T-cell (primary cell): ENCODE measurements at regions not wholly inside any gene's neighbourhood (a gene's known extent, or its start where the extent isn't known, plus 50 kb on each side); places are given as distances from the start of the nearest gene placed in this dataset.

Experiments used
- ATAC-seq, 4 experiments: fragments of 200-7000 bp in 3 of 4; fragments of 150-1000 bp in 1 of 4; cut with Tn5 transposase; replicated peaks in 1 of 4; 1 replicate in 3 of 4; 2 replicates in 1 of 4; pipeline ENCODE4 v1.10.0; 2021; ENCODE audit warnings: moderate library complexity in 3 of 4, mild to moderate bottlenecking in 2 of 4, moderate number of reproducible peaks in 1 of 4
- CTCF ChIA-PET, 2 donors: fragments of 300-600 bp; sonication (Branson Sonifier 250); formaldehyde crosslinking; loops; one replicate each; lab custom pipeline; 2022; ENCODE audit warnings: antibody characterized with exemption in 2 of 2; lab: Charles Lee
- POLR2A ChIA-PET, 2 donors: fragments of 300-600 bp; sonication (Branson Sonifier 250); formaldehyde crosslinking; loops; one replicate each; lab custom pipeline; 2022; ENCODE audit warnings: antibody characterized with exemption in 2 of 2; lab: Charles Lee
- DNase-seq, 35 experiments: peaks; one replicate each; pipeline versions ENCODE4 v3.0.0 to v3.0.0-alpha.2; 2013 to 2023
- H3K27ac ChIP-seq: one replicate; pipeline ENCODE4 v1.5.1; 2013; ENCODE audit warnings: low read length
- H3K27me3 ChIP-seq, 2 experiments: replicated peaks in 1 of 2; 1 replicate in 1 of 2; 2 replicates in 1 of 2; pipeline versions ENCODE4 v1.6.1 to v1.7.0; 2013; ENCODE audit warnings: low read length in 1 of 2, mixed read lengths in 1 of 2; ENCODE audit not compliant: control insufficient read depth in 2 of 2, insufficient read depth in 2 of 2; ENCODE audit errors: extremely low read depth in 1 of 2
- H3K36me3 ChIP-seq, 2 donors: 1 replicate in 1 of 2; 2 replicates in 1 of 2; pipeline versions ENCODE4 v1.6.1 to v1.7.0; 2013; ENCODE audit warnings: low read length in 1 of 2; ENCODE audit not compliant: control insufficient read depth in 2 of 2, insufficient read depth in 1 of 2; ENCODE audit errors: extremely low read depth in 1 of 2
- H3K4me1 ChIP-seq, 2 experiments: 1 replicate in 1 of 2; 2 replicates in 1 of 2; pipeline versions ENCODE4 v1.6.1 to v1.7.0; 2013; ENCODE audit warnings: low read length in 2 of 2, mixed read lengths in 1 of 2; ENCODE audit not compliant: insufficient read depth in 2 of 2, control insufficient read depth in 1 of 2; ENCODE audit errors: extremely low read depth in 1 of 2
- H3K4me3 ChIP-seq, 2 donors: 1 replicate in 1 of 2; 2 replicates in 1 of 2; pipeline versions ENCODE4 v1.5.1 to v1.7.0; 2013; ENCODE audit warnings: mild to moderate bottlenecking in 2 of 2, low read length in 1 of 2, moderate library complexity in 1 of 2; ENCODE audit not compliant: control insufficient read depth in 1 of 2; ENCODE audit errors: extremely low read depth in 1 of 2
- H3K9me3 ChIP-seq: 2 replicates; pipeline ENCODE4 v1.7.0; 2013
- H3K27ac Mint-ChIP-seq, 2 donors: one replicate each; pipeline ENCODE4 v1.8.0; 2020 to 2021; ENCODE audit warnings: mild to moderate bottlenecking in 2 of 2, mixed read lengths in 2 of 2
- H3K27me3 Mint-ChIP-seq, 2 donors: one replicate each; pipeline ENCODE4 v1.8.0; 2021 to 2022; ENCODE audit warnings: mixed read lengths in 2 of 2
- H3K36me3 Mint-ChIP-seq: one replicate; pipeline ENCODE4 v1.8.0; 2021; ENCODE audit warnings: mixed read lengths
- H3K4me1 Mint-ChIP-seq, 3 donors: one replicate each; pipeline ENCODE4 v1.8.0; 2020 to 2022; ENCODE audit warnings: mixed read lengths in 3 of 3, mild to moderate bottlenecking in 1 of 3
- H3K4me3 Mint-ChIP-seq, 3 donors: one replicate each; pipeline ENCODE4 v1.8.0; 2020 to 2022; ENCODE audit warnings: mild to moderate bottlenecking in 3 of 3, mixed read lengths in 3 of 3, moderate library complexity in 3 of 3
- H3K9me3 Mint-ChIP-seq, 3 donors: one replicate each; pipeline ENCODE4 v1.8.0; 2020 to 2022; ENCODE audit warnings: mixed read lengths in 3 of 3
- WGBS: methylation state at CpG from one replicate; pipeline ENCODE4 v1.1.5; 2013; ENCODE audit warnings: missing lambda C conversion rate; ENCODE audit not compliant: insufficient coverage; 5-methylcytosine and 5-hydroxymethylcytosine counted together

GRCh38 chr21:24727803-24728440, 879.4 kb downstream of the MRPL39 start:
- H3K9me3 Mint-ChIP-seq: no peaks in the 10 kb centered on the region
- no peak overlapping the region for H3K4me3 Mint-ChIP-seq

GRCh38 chr21:24716281-24716918, 890.9 kb downstream of the MRPL39 start:
- POLR2A ChIA-PET: no interaction called here
- CTCF ChIA-PET: interaction anchor here in 1 of 2 donors (0.6 kb wide), 1 partner anchor 1613 kb away, joined by 3 read pairs; no protein-coding TSS in a partner anchor
- no peak for DNase-seq
- H3K9me3 ChIP-seq: no peaks in the 10 kb centered on the region
- no peaks in the 10 kb centered on the region for H3K4me1 ChIP-seq
- H3K4me3 ChIP-seq: no peak overlapping the region
- no peaks in the 10 kb centered on the region for H3K4me1 Mint-ChIP-seq
- H3K4me3 Mint-ChIP-seq: no peak overlapping the region
- no peaks in the 10 kb centered on the region for H3K36me3 Mint-ChIP-seq
- ATAC-seq: no peak
- H3K27me3 ChIP-seq: no peaks in the 10 kb centered on the region
- H3K27me3 Mint-ChIP-seq: no peaks in the 10 kb centered on the region
- H3K27ac ChIP-seq: no peak overlapping the region
- H3K27ac Mint-ChIP-seq: no peak overlapping the region
- WGBS: no CpG with 5 or more reads among the region's 3 CpGs
- H3K9me3 Mint-ChIP-seq: peaks cover 2 to 5% (median 3%) of the 10 kb centered on the region in 3 donors
- no peaks in the 10 kb centered on the region for H3K36me3 ChIP-seq

More at GRCh38 chr21:24727803-24728440, 879.4 kb downstream of the MRPL39 start:
- ChIA-PET CTCF (no interaction called here), POLR2A (no interaction called here)
- no peaks in the 10 kb centered on the region for H3K36me3 Mint-ChIP-seq
- Histone ChIP-seq H3K9me3 (no peaks in the 10 kb centered on the region), H3K27me3 (no peaks in the 10 kb centered on the region), H3K36me3 (no peaks in the 10 kb centered on the region), H3K4me3 (no peak overlapping the region), H3K4me1 (no peaks in the 10 kb centered on the region), H3K27ac (no peak overlapping the region)
- no peaks in the 10 kb centered on the region for H3K27me3 Mint-ChIP-seq
- H3K27ac Mint-ChIP-seq: no peak overlapping the region
- H3K4me1 Mint-ChIP-seq: no peaks in the 10 kb centered on the region
- WGBS: no CpG with 5 or more reads among the region's 4 CpGs
- DNase-seq: no peak
- ATAC-seq: no peak

GRCh38 chr21:24714646-24715200, 892.6 kb downstream of the MRPL39 start:
- POLR2A ChIA-PET: no interaction called here
- Histone ChIP-seq H3K4me3 (no peak overlapping the region), H3K9me3 (no peaks in the 10 kb centered on the region), H3K27me3 (no peaks in the 10 kb centered on the region), H3K36me3 (no peaks in the 10 kb centered on the region), H3K27ac (no peak overlapping the region), H3K4me1 (no peaks in the 10 kb centered on the region)
- CTCF ChIA-PET: no interaction called here
- no peaks in the 10 kb centered on the region for H3K36me3 Mint-ChIP-seq
- peaks cover 0 to 4% (median 2%) of the 10 kb centered on the region in 3 donors for H3K9me3 Mint-ChIP-seq
- ATAC-seq: no peak
- no peak for DNase-seq
- no peaks in the 10 kb centered on the region for H3K4me1 Mint-ChIP-seq
- WGBS: no CpG with 5 or more reads among the region's 2 CpGs
- H3K27me3 Mint-ChIP-seq: no peaks in the 10 kb centered on the region
- no peak overlapping the region for H3K27ac Mint-ChIP-seq
- H3K4me3 Mint-ChIP-seq: no peak overlapping the region

- Mint-ChIP-seq H3K4me3 (no peak overlapping the region), H3K4me1 (no peaks in the 10 kb centered on the region), H3K36me3 (no peaks in the 10 kb centered on the region), H3K27me3 (no peaks in the 10 kb centered on the region), H3K9me3 (peaks cover 0 to 11% (median 0%) of the 10 kb centered on the region in 3 donors), H3K27ac (no peak overlapping the region)
- CTCF ChIA-PET: interaction anchor here in 1 of 2 donors (0.6 kb wide), 1 partner anchor 18 kb away, joined by 3 read pairs; no protein-coding TSS in a partner anchor
- Histone ChIP-seq H3K27ac (no peak overlapping the region), H3K36me3 (no peaks in the 10 kb centered on the region), H3K9me3 (no peaks in the 10 kb centered on the region), H3K4me1 (no peaks in the 10 kb centered on the region), H3K27me3 (no peaks in the 10 kb centered on the region), H3K4me3 (no peak overlapping the region)
- DNase-seq: no peak
- WGBS: 40% methylated on average over 1 of the region's 2 CpGs
- POLR2A ChIA-PET: no interaction called here
- no peak for ATAC-seq
These were observed 902.1 kb downstream of the MRPL39 start for GRCh38 chr21:24705201-24705600.

- Histone ChIP-seq H3K9me3 (no peaks in the 10 kb centered on the region), H3K4me1 (no peaks in the 10 kb centered on the region), H3K36me3 (no peaks in the 10 kb centered on the region), H3K4me3 (no peak overlapping the region), H3K27ac (no peak overlapping the region), H3K27me3 (no peaks in the 10 kb centered on the region)
- WGBS: no CpG with 5 or more reads among the region's 2 CpGs
- Mint-ChIP-seq H3K4me1 (no peaks in the 10 kb centered on the region), H3K36me3 (no peaks in the 10 kb centered on the region), H3K9me3 (peaks cover 4 to 12% (median 4%) of the 10 kb centered on the region in 3 donors), H3K27me3 (no peaks in the 10 kb centered on the region), H3K4me3 (no peak overlapping the region), H3K27ac (no peak overlapping the region)
- ChIA-PET CTCF (no interaction called here), POLR2A (interaction anchor here in 1 of 2 donors (0.6 kb wide), 1 partner anchor 8 kb away, joined by 4 read pairs; no protein-coding TSS in a partner anchor)
- DNase-seq: no peak
- ATAC-seq: no peak
These were observed 913.5 kb downstream of the MRPL39 start for GRCh38 chr21:24693779-24694178.

GRCh38 chr21:24681456-24681855, 925.8 kb downstream of the MRPL39 start:
- no peaks in the 10 kb centered on the region for H3K36me3 Mint-ChIP-seq
- ATAC-seq (no peak), DNase-seq (no peak)
- WGBS: no CpG with 5 or more reads among the region's 2 CpGs
- H3K4me1 Mint-ChIP-seq: no peaks in the 10 kb centered on the region
- no peak overlapping the region for H3K4me3 Mint-ChIP-seq
- ChIA-PET CTCF (no interaction called here), POLR2A (no interaction called here)
- Histone ChIP-seq H3K36me3 (no peaks in the 10 kb centered on the region), H3K27me3 (no peaks in the 10 kb centered on the region), H3K9me3 (no peaks in the 10 kb centered on the region), H3K27ac (no peak overlapping the region), H3K4me1 (no peaks in the 10 kb centered on the region), H3K4me3 (no peak overlapping the region)
- no peaks in the 10 kb centered on the region for H3K27me3 Mint-ChIP-seq
- H3K9me3 Mint-ChIP-seq: peaks cover 4 to 7% (median 6%) of the 10 kb centered on the region in 3 donors
- H3K27ac Mint-ChIP-seq: no peak overlapping the region
